GM18505 (cell line): ENCODE measurements at regions not wholly inside any gene's neighbourhood (a gene's known extent, or its start where the extent isn't known, plus 50 kb on each side); places are given as distances from the start of the nearest gene placed in this dataset.
"Not testable (repeated sequence)": the region's sequence is repeated elsewhere in the genome, so short reads cannot be mapped to it uniquely, and the experiment has no call there.

ENCODE experiments used
- ATAC-seq: cut with Tn5 transposase; IDR thresholded peaks from one replicate; pipeline ENCODE4 v1.9.1; 2021; ENCODE audit not compliant: unreplicated experiment

DNA sequence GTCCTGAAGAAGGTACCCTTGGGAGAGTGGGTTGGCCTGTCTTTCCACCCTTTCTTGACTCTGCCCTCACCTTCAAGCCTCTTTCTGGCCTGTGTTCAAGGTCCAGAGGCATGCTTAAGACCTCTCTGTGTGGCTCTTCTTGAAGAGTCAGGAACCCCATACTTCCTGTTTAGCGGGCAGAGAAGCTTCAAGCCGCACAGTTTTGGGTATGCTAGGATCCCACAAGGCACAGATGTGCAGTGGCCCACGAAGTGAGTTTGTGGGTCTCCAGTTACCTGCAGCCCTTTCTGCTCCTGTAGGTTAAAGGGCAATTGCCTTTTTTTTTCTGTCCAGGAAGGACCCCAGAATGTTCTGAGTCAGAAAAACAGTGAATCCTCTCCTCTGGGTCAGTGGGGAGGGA lies 87.4 kb upstream of the FCGR1A start:
- ATAC-seq, result not testable (repeated sequence)

DNA sequence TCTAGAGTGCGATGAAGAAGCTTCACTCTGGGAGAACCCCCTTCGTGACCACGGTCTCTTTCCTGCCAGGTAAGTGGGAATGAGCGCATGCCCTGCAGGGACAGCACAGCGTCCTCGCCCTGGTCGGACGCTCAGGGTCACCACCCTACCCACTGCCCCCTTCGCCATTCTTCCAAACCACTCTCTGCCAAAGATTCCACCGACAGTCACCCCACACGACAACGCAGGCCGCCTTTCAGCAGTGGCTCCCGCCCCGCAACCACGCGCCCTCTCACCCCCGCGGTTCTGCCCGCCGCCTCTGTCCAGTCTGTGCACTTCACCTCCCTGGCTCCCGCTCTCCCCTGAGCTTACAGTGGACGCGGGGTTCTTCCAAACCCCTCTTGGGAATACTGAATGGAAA lies 82.3 kb upstream of the FCGR1A start:
- ATAC-seq, result not testable (repeated sequence)

- ATAC-seq, result not testable (repeated sequence)
Observed at GRCh38 chr1:149700677-149701567, 81.6 kb upstream of the FCGR1A start.

GRCh38 chr1:149708192-149708853 lies 74.2 kb upstream of the FCGR1A start:
- ATAC-seq, result peak; percentile 95

- peak; percentile 39 for ATAC-seq
Observed at GRCh38 chr1:149711651-149712050, 70.8 kb upstream of the FCGR1A start.

DNA sequence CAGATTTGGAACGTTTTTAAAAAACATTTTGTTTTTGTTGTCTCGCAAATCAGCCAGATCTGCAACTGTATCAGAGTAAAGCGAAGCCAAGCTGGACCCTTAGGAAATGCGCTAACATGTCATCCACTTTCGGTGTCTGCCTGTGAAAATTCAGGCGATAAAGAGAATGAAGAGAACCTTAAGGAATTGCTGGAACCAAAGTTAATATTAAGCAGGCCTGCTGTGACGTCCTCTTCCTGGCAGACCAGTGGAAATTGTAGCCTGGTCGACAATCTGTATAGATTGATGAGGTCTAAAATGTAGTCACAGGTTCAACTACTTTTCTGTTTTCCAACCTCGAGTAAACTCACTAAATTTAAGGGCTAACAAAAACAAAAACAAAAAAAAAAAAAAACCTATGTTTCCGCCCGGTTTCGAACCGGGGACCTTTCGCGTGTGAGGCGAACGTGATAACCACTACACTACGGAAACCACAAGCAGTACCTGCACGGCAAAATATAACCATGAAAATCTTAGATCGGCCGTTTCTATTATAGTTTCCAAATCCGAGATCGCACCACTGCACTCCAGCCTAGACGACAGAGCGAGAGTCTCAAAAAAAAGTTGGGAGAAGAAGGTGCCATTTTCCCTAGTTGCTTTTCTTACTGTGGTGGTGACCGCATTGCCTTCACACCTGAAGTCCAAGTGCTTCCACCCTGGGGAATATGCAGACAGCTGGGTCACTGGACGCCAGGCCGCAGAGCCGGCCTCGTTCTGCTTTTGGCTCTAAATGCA lies 70.2 kb upstream of the FCGR1A start:
- not testable (repeated sequence) for ATAC-seq

- not testable (repeated sequence) for ATAC-seq
Observed at GRCh38 chr1:149713513-149713912, 69.0 kb upstream of the FCGR1A start.

DNA sequence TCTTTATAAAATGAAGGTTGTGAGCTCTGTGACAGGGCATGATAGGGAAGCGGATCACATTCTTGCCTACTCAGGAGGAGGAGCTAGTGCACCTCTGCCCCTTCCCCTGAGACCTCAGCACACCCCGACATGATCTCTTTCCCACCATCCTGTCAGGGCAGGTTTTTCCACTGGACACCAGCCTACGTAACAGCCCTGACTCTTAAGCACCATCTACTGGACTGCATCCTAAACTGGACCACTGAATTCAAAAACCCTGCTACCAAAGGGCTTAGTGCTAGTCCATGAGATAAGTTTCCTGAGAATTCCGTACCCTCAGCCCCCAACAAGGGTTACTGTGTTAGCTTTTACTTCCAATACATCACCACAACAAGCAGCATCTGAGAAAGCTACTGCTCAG lies 68.5 kb upstream of the FCGR1A start:
- ATAC-seq, result not testable (repeated sequence)

DNA sequence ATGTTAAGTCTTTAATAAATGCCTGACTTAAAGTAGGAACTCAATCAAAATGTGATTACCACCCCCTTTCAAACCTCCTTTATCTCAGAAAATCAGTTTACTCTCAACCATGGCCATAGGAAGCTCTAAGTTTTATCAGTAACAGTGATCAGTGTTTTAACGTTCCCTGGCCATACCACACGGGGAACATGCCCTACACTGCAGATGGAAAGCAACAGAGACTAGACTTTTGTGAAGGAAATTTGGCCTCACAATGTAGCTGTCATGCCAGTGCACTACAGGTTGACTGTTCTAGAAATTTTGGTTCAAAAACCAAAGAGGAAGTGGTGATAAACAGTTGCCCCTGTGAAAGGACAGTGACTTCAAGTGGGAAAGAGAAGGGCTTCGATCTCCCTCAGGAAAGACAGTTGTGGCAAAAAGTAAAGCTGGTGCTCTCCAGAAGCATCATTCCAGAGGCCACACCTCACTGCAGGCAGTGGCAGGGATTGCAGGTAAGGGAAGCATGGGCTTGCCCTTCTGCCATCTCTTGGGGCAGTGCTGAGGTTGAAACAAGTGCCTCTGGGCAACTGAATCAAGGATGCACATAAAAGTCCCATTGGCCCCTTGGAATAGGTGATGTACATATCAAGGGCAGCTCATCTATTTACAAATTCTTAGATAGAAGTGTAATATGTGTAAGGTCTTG lies 57.7 kb upstream of the FCGR1A start:
- ATAC-seq, result not testable (repeated sequence)

DNA sequence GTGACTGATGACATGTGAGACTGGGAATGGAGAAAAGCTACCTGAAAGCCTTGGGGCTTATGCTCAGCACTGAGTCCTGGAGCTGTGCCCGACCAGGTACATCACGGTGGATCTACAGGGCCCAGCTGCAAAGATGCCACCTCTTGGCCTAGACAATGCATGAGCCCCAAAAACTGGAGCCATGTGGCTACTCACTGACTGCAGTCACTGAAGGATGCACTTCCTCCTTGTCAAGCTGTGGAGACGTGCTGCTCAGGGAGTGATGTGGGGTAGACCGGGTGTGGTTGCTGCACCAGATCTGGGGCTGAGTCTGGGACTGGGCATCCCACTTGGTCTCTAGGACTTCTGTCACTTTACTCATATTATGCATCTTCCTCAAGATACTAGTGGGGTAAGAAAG lies 55.8 kb upstream of the FCGR1A start:
- ATAC-seq, result not testable (repeated sequence)

DNA sequence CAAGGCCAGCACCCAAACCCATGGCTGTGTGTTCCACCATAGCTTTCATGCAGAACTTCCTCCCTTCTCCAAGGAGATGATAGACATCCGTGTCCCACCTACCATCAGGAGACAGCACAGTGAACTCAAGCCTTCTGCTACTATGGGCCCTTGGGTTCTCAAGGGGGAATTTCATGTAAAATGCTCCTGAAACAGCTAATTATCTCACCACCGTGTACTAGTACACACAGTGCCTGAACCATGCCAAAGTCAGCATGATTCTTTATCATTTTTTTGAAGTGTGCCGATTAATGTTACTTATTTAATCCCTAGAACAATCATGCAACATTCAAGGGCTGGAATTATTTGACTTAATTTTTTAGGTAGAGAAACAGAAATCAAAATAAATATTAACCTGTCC lies 53.9 kb upstream of the FCGR1A start:
- ATAC-seq, result not testable (repeated sequence)
